OCI-LY3 (cell line): ENCODE measurements at regions not wholly inside any gene's neighbourhood (a gene's known extent, or its start where the extent isn't known, plus 50 kb on each side); places are given as distances from the start of the nearest gene placed in this dataset.
"Not testable (repeated sequence)": the region's sequence is repeated elsewhere in the genome, so short reads cannot be mapped to it uniquely, and the experiment has no call there.

Experiments
- H2AFZ ChIP-seq: fragments of 200-600, 300-600 bp; shearing (Covaris generic); 2 replicates; pipeline ENCODE4 v1.6.0; 2014; ENCODE audit warnings: antibody characterized with exemption, low read depth, low read length
- H3K27ac ChIP-seq: fragments of 200-600, 300-600 bp; sonication (generic); 2 replicates; pipeline ENCODE4 v1.5.1; 2014; ENCODE audit warnings: mild to moderate bottlenecking, low read length, moderate library complexity, mixed read lengths
- H3K27me3 ChIP-seq: fragments of 200-600, 300-600 bp; sonication (generic); 2 replicates; pipeline ENCODE4 v1.6.1; 2014; ENCODE audit warnings: low read depth, low read length, mixed read lengths
- H3K36me3 ChIP-seq: fragments of 200-600, 300-600 bp; sonication (generic); replicated peaks from 2 replicates; pipeline ENCODE3; 2014; ENCODE audit warnings: low read depth, low read length, mixed read lengths
- H3K4me1 ChIP-seq: fragments of 300-600, 200-600 bp; sonication (generic); 2 replicates; pipeline ENCODE4 v1.6.1; 2014; ENCODE audit warnings: low read length, mixed read lengths
- H3K4me2 ChIP-seq: fragments of 200-600, 300-600 bp; sonication (generic); 2 replicates; pipeline ENCODE4 v1.6.1; 2014; ENCODE audit warnings: low read length, mixed read lengths
- H3K4me3 ChIP-seq: fragments of 300-600, 200-600 bp; sonication (generic); 2 replicates; pipeline ENCODE4 v1.5.1; 2014; ENCODE audit warnings: antibody characterized with exemption, mild to moderate bottlenecking, low read length, moderate library complexity
- H3K79me2 ChIP-seq: fragments of 300-600, 200-600 bp; shearing (Covaris generic); 2 replicates; pipeline ENCODE4 v1.6.1; 2014; ENCODE audit warnings: mild to moderate bottlenecking, low read length, mixed read lengths
- H3K9ac ChIP-seq: fragments of 300-600, 200-600 bp; shearing (Covaris generic); 2 replicates; pipeline ENCODE4 v1.6.0; 2014; ENCODE audit warnings: mild to moderate bottlenecking, low read length, moderate library complexity
- H3K9me3 ChIP-seq: fragments of 200-600, 300-600 bp; shearing (Covaris generic); 2 replicates; pipeline ENCODE4 v1.6.1; 2014; ENCODE audit warnings: low read length, mixed read lengths; ENCODE audit not compliant: insufficient read depth
- H4K20me1 ChIP-seq: fragments of 200-600, 300-600 bp; sonication (generic); 2 replicates; pipeline ENCODE4 v1.6.1; 2016; ENCODE audit warnings: low read length, mixed read lengths; ENCODE audit not compliant: insufficient read depth
- EZH2phosphoT487 ChIP-seq: fragments of 200-600 bp; shearing (Covaris generic); IDR thresholded peaks from 2 replicates; pipeline ENCODE4 v1.6.1; 2018; ENCODE audit warnings: antibody characterized with exemption, mixed run types, low read depth
- TF ChIP-seq, protein P1 (sequence below): fragments of 200-600, 300-600 bp; sonication (generic); IDR thresholded peaks from 2 replicates; pipeline ENCODE4 v1.5.1; 2014; ENCODE audit warnings: antibody characterized with exemption, low read length, low read depth

DNA sequence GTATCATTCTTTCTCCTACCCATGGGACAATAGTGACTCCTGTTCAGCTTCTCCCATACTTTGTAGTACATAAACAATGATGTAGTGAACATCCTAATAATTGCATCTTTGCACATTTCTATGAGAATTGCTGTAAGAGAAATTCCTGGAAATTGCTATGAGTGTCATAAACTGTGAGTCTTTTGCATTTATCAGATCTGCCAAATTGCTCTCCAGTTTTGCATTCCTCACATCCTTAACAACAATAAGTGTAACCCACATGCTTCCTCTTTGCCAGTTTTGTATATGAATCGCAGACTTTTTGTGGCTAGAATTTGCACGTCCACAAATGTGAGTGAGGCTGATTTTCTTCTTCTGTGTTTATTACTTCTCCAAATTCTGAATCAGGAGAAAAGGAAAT lies 124.0 kb upstream of the TBX5 start:
- Histone ChIP-seq H2AFZ (no peak overlapping the region), H3K4me2 (no peak overlapping the region), H3K9me3 (no peaks in the 10 kb centered on the region), H3K27me3 (no peaks in the 10 kb centered on the region; the same call in 1 of the 2 replicates), H3K27ac (no peak overlapping the region), H3K36me3 (no peaks in the 10 kb centered on the region), H3K4me1 (no peaks in the 10 kb centered on the region), H3K79me2 (no peaks in the 10 kb centered on the region), H3K4me3 (no peak overlapping the region), H3K9ac (no peak overlapping the region), H4K20me1 (no peaks in the 10 kb centered on the region)
- TF ChIP-seq EZH2phosphoT487: no peak
- TF ChIP-seq, protein P1, sequence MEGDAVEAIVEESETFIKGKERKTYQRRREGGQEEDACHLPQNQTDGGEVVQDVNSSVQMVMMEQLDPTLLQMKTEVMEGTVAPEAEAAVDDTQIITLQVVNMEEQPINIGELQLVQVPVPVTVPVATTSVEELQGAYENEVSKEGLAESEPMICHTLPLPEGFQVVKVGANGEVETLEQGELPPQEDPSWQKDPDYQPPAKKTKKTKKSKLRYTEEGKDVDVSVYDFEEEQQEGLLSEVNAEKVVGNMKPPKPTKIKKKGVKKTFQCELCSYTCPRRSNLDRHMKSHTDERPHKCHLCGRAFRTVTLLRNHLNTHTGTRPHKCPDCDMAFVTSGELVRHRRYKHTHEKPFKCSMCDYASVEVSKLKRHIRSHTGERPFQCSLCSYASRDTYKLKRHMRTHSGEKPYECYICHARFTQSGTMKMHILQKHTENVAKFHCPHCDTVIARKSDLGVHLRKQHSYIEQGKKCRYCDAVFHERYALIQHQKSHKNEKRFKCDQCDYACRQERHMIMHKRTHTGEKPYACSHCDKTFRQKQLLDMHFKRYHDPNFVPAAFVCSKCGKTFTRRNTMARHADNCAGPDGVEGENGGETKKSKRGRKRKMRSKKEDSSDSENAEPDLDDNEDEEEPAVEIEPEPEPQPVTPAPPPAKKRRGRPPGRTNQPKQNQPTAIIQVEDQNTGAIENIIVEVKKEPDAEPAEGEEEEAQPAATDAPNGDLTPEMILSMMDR: no peak

DNA sequence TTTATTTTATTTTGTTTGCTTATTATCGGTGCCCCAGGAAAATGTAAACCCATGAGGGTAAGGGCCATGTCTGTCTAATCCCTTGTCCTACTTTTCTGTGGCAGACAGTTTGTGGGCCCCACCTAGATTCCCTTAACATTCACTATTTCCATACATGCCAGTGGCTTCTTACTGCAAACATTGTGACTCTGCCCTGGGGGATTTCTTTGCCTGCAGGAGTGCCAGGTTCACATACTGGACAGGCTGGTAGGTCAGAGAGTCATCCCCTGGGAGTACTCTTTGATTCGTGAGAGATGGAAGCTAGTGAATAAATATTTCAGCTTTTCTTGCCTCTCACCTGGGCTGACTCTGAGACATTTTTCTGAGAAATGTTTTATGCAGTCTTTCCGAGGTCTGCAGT lies 122.8 kb upstream of the TBX5 start:
- H3K9ac ChIP-seq: no peak overlapping the region
- H3K79me2 ChIP-seq: no peaks in the 10 kb centered on the region
- no peak overlapping the region for H3K4me2 ChIP-seq
- TF ChIP-seq EZH2phosphoT487: no peak
- TF ChIP-seq, protein P1: no peak
- no peak overlapping the region for H2AFZ ChIP-seq
- H4K20me1 ChIP-seq: no peaks in the 10 kb centered on the region
- no peaks in the 10 kb centered on the region for H3K4me1 ChIP-seq
- no peaks in the 10 kb centered on the region for H3K36me3 ChIP-seq
- H3K27ac ChIP-seq: no peak overlapping the region
- no peaks in the 10 kb centered on the region for H3K9me3 ChIP-seq
- H3K27me3 ChIP-seq: no peaks in the 10 kb centered on the region; the same call in 1 of the 2 replicates
- no peak overlapping the region for H3K4me3 ChIP-seq

DNA sequence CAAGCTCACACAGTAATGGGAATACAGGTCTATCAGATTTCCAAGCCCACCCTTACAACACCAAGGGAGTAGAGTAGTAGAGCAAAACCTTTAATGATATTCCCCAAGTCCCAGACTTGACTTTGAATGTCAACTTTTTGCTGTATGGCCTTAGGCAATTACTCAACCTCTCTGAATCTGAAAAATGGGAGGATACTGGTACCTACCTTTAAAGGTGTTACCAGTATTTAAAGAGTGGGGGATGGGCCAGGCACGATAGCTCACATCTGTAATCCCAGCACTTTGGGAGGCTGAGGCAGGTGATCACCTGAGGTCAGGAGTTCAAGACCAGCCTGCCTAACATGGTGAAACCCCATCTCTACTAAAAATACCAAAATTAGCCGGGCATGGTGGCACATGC lies 115.2 kb upstream of the TBX5 start:
- H2AFZ ChIP-seq, H3K79me2 ChIP-seq, H3K4me1 ChIP-seq, H3K9me3 ChIP-seq, H3K27me3 ChIP-seq, H3K36me3 ChIP-seq, H3K4me3 ChIP-seq, H3K9ac ChIP-seq, H3K27ac ChIP-seq, H3K4me2 ChIP-seq, H4K20me1 ChIP-seq: not testable (repeated sequence)

DNA sequence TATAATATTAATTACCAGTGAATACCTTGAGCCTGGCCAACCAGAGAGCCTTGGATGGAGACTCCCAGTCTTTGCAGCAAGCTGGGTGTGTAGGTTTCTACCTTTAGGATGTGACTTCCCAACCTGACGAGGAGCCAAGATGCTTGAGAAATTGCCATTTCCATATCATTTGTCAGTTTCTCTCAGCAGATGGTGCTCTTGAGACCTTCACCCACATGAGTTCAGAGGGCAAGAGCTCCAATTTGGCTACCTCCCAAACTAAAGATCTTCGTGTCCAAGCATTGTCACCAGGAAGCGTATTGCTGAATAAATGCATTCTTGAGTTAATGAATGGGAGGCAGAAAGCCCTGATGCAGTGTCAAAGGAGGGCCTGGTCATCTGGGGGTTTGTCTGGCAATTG lies 106.4 kb upstream of the TBX5 start:
- Histone ChIP-seq H3K4me1 (no peaks in the 10 kb centered on the region), H3K9me3 (no peaks in the 10 kb centered on the region), H3K9ac (no peak overlapping the region), H3K36me3 (no peaks in the 10 kb centered on the region), H3K4me3 (no peak overlapping the region), H3K4me2 (no peak overlapping the region), H3K27ac (no peak overlapping the region), H3K79me2 (no peaks in the 10 kb centered on the region), H3K27me3 (0 out of 2 replicates have a peak, but pooled peaks cover 6% of the 10 kb centered on the region), H2AFZ (no peak overlapping the region), H4K20me1 (no peaks in the 10 kb centered on the region)
- no peak for TF ChIP-seq EZH2phosphoT487
- TF ChIP-seq, protein P1: no peak
